ENCODE measurements at regions not wholly inside any gene's neighbourhood (a gene's known extent, or its start where the extent isn't known, plus 50 kb on each side); places are given as distances from the start of the nearest gene placed in this dataset.

- DNase-seq (ENCODE audit: low read depth), result no peak
- TF ChIP-seq CTCF (IDR thresholded peaks at IDR 0.05; ENCODE audit: low read depth, low read length, missing control alignments), result no peak
- in situ Hi-C loops (cut with HindIII; ENCODE audit: low sequenced_read_pairs), result no loop called here
Measured at GRCh38 chr11:104727095-104727494, 171.2 kb downstream of the CASP12 start.

GRCh38 chr11:104725796-104726408 lies 172.4 kb downstream of the CASP12 start:
- in situ Hi-C loops (cut with HindIII; ENCODE audit: low sequenced_read_pairs), result no loop called here
- DNase-seq (ENCODE audit: low read depth), result no peak
- H3K4me3 ChIP-seq (ENCODE audit: low read depth, low read length), result no peak overlapping the region
- no peak for TF ChIP-seq CTCF (IDR thresholded peaks at IDR 0.05; ENCODE audit: low read depth, low read length, missing control alignments)

More at GRCh38 chr11:104727095-104727494, 171.2 kb downstream of the CASP12 start:
- no peak overlapping the region for H3K4me3 ChIP-seq (ENCODE audit: low read depth, low read length)

- in situ Hi-C loops (cut with HindIII; ENCODE audit: low sequenced_read_pairs), result no loop called here
- H3K4me3 ChIP-seq (ENCODE audit: low read depth, low read length), result no peak overlapping the region
- peak; percentile 82 for DNase-seq (ENCODE audit: low read depth)
- no peak for TF ChIP-seq CTCF (IDR thresholded peaks at IDR 0.05; ENCODE audit: low read depth, low read length, missing control alignments)
Measured at GRCh38 chr11:104713401-104713800, 184.9 kb downstream of the CASP12 start.

- H3K4me3 ChIP-seq (ENCODE audit: low read depth, low read length), result no peak overlapping the region
- in situ Hi-C loops (cut with HindIII; ENCODE audit: low sequenced_read_pairs), result no loop called here
- DNase-seq (ENCODE audit: low read depth), result peak; percentile 16
Measured at GRCh38 chr11:104705490-104706190, 192.6 kb downstream of the CASP12 start.

GRCh38 chr11:104704888-104705287 lies 193.4 kb downstream of the CASP12 start:
- H3K4me3 ChIP-seq (ENCODE audit: low read depth, low read length), result no peak overlapping the region
- no peak for DNase-seq (ENCODE audit: low read depth)
- in situ Hi-C loops (cut with HindIII; ENCODE audit: low sequenced_read_pairs), result no loop called here
- TF ChIP-seq CTCF (IDR thresholded peaks at IDR 0.05; ENCODE audit: low read depth, low read length, missing control alignments), result no peak

More at GRCh38 chr11:104705490-104706190, 192.6 kb downstream of the CASP12 start:
- no peak for TF ChIP-seq CTCF (IDR thresholded peaks at IDR 0.05; ENCODE audit: low read depth, low read length, missing control alignments)

GRCh38 chr11:104704146-104704830 lies 194.0 kb downstream of the CASP12 start:
- in situ Hi-C loops (cut with HindIII; ENCODE audit: low sequenced_read_pairs), result no loop called here
- no peak overlapping the region for H3K4me3 ChIP-seq (ENCODE audit: low read depth, low read length)
- TF ChIP-seq CTCF (IDR thresholded peaks at IDR 0.05; ENCODE audit: low read depth, low read length, missing control alignments), result no peak
- no peak for DNase-seq (ENCODE audit: low read depth)
